ENCODE measurements at regions not wholly inside any gene's neighbourhood (a gene's known extent, or its start where the extent isn't known, plus 50 kb on each side); places are given as distances from the start of the nearest gene placed in this dataset.
A peak's percentile ranks its signal among the peaks of the same experiment; 100 is the strongest.
"Not testable (repeated sequence)": the region's sequence is repeated elsewhere in the genome, so short reads cannot be mapped to it uniquely, and the experiment has no call there.

DNA sequence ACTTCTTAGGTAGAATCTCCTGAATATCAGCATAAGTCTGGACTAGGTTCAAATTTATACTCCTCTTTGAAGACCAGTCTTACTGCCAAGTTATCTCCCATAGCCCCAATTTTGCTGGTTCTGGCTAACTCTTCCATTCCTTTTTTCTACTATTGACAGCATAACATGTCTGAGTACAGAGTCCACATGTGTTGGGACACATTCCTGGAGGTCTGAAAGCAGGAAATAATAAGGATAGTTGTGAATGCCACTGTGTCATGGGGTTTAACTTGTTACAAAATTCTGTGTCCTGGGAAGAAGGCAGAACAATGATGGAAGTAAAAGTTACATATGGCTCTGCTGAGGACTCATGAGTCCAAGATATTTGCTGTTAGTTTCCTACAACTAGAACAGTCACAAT, 57.4 kb upstream of the ZBTB20 start:
- DNase-seq = no peak

DNA sequence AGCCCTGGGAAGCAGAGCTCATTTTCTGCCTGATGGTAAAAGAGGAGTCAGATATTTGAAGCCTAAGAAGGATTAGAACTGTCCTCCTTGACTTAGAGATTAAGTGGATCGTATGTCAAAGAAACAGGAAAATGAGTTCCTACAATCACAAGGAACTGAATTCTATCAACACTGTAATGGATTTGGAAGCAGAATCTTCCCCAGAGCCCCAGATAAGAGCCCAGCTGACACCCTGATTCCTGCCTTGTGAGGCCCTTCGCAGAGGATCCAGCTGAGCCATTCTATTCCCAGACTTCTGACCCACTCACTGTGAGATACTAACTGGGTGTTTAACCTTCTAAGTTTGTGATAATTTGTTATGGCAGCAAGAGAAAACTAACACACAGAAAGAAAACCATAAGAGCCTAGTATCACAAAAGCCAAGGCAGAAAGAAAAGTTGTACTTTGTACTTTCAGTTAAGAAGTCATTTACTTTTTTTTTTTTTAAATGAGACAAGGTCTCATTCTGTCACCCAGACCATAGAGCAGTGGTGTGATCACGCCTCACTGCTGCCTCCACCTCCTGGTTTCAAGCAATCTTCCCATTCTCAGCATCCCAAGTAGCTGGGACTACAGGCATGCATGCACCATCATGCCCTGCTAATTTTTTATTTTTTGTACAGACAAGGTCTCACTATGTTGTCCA, 61.1 kb upstream of the ZBTB20 start:
- DNase-seq = no peak

DNA sequence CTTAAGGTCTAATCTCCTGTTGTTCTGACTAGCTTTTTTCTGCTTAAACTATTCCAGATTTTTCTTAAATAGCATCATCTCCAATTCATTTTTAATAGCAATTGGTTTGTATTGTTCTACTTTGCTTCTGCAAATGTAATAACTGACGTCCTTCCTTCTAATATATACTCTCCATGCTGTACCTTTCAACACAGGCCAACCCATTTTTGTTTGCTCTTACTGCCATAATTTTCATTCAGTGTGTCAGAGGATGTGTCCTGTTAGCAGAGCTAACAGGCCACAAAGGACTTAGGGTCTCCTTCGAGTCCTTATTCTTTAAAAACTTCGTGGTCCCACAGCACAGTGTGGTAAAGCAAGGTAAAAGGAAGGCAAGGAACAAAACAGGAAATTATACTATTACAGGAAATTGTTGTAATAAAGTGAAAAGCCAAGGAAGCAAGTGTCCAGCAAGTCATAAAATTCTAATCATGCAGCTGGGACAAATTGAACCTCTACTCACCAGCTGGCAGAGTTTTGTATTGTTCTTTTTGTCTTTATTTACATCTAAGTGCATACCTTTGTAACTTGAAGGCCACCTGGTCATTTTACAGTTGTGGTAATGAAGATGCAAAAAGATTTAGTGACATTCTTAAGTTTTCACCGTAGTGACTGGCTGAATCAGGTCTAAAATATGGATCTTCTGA, 64.9 kb upstream of the ZBTB20 start:
- no peak for DNase-seq

DNA sequence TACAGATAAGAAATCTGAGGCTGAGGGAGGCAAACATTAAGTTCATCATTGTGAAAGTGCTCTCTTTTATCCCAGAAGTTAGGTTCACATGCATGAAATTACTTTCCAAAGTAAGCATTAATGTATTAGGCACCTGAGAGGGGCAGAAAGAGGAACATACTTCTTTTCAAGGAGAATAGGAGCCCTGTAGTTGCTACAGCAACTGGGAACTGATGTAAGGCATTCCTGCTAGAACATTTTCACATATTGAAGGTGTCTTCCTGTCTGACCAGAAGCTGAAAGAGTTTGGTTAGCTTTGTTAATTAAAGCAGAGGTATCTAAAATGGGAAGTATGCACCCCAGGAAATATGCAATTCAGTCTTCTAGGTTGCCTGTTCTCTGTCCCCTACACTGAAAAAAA, 65.5 kb upstream of the ZBTB20 start:
- no peak for DNase-seq

DNA sequence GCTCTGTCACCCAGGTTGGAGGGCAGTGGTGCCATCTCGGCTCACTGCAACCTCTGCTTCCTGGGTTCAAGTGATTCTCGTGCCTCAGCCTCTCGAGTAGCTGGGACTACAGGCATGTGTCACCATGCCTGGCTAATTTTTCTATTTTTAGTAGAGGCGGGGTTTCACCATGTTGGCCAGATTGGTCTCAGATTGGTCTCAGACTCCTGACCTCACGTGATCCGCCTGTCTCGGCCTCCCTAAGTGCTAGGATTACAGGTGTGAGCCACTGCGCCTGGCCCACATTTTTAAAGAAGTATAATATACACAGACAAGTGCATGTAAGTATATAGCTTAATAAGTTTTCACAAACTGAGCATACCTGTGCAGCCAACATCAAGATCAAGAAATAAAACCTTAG, 66.0 kb upstream of the ZBTB20 start:
- not testable (repeated sequence) for DNase-seq

DNA sequence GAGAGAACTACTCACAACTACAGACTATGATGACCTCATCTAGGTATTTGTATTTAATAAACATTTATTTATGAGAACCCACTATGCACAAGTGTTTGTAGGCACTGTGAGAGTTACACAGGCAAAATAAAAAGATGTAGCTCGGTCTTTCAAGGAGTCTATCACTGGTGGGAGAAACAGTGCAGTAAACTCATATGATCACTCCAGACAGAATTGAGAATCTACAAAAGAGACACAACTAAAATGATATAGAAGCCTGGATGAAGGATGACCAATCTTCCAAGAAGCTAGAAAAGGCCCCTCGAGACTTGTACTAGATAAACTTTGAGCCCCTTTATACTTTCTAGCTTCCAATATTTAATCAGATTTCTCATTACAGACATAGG, 70.2 kb upstream of the ZBTB20 start:
- DNase-seq = no peak

DNA sequence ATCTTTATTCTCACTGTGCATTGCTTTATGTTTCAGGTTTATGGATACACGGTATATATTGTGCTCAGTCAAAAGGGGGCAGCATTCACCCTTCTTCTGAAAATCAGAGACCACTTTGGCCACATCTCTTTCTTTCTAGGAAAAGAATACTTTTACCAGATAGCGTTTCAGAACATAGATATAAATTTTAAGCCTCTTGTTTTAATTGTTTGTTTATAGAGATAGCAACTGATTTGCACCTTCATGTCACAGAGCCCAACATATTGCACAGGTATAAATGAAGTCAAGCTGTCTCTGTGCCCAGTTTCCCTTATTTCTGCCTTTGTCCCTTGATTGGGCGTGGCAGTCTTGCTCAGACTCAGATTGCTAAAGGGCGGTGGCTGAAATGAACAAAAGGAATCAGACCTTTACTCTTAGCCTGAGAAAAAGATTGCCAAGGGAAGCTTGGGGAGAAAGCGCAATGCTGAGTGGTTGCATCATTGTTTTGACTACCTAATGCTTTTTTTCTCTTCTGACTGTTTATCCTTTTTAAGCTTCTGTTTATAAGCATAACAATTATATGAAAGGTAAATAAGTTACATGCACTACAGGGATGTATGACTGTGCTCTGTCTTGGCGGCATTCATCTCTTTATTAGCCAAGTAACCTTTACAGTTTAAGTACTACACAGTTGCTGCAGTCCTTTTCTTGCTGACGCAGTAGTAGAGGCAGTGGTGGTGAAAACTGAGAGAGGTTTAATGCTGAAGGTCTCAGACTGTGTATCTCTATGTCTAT, 70.8 kb upstream of the ZBTB20 start:
- peak; percentile 20 for DNase-seq

DNA sequence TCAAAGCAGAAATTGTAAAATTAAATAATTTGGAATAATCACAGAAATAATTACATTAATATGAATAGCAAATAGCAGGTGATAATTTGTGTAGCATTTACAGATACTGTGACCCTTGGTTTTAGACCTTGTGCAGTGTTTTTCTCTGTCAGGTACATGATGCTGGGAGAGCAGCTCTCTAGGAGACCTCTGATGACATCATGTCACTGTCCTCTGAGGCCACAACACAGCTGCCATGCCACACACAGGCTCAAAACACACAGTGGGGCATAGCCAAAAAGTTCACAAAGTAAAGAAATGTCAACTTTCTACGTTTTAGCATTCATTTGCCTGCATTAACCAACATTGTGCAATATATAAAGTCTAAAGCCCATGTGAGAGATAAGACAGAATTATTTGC, 71.8 kb upstream of the ZBTB20 start:
- DNase-seq = no peak

DNA sequence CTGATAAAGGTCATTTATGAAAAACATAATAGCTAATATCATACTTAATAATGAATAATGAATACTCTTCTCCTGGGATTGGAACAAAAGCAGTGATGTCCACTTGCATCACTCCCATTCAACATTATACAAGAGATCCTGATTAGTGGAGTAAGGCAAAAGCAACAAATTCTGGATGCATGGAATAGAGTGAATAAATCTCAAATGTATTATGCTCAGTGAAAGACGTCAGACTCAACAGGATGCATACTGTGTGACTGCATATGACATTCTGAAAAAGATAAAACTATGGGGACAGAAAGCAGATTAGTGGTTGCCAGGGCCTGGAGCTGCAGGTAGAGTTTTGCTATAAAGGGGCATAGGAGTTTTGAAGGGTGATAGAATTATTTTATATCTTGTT, 77.6 kb upstream of the ZBTB20 start:
- DNase-seq = no peak

DNA sequence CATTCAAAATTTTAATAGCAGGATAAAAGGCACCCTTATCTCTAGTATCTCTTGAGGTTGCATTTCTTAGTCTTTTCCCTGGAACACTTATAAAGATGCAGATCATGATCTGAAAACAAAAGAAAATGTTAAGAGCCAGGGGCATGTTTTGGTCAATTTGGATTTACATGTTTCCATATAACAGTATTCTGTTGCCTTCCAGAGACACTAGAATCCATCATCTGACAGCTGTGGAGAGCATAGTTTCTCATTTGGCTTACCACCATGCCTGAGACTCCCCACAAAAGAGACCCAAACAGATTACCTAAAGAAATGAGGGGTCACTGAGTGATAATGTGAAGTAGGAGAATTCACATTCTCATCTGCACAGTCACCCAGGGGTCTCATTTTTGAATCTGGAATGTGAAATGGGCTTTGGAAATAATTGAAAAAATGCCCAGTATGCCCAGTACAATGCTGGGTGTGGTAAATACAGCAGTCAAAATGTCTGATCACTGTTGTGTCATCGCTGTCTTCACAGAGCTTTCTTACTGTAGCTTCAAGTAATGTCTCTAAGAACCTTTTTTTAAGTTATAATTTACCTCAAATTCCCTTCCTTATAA, 79.9 kb upstream of the ZBTB20 start:
- no peak for DNase-seq

DNA sequence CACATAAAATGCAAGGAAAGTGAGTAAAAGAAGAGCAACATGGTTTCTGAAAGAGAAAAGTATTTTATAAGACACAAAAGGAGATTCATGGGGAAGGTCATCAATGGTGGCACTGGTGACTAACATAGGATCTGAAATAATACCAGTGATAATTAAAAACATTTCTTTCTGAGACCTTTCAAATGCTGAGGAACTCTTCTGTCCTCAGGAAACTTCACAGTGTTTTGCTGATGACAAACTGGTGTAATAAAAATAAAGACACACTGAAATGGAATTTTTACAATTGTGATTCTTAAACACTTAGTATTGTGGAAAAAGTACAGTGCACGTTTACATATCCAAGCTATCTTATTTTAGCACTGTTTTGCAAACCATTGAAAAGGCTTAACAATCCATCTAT, 80.4 kb upstream of the ZBTB20 start:
- no peak for DNase-seq

DNA sequence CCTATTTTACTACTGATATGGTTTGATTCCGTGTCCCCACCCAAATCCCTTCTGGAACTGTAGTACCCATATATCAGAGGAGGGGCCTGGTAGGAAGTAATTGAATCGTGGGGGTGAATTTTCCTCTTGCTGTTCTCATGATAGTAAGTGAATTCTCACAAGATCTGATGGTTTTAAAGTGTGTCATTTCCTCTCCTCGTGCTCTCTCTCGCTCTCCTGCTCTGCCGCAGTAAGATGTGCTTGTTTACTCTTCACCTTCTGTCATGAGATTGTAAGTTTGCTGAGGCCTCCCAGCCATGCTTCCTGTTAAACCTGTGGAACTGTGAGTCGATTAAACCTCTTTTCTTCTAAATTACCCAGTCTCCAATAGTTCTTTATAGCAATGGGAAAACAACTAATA, 81.2 kb upstream of the ZBTB20 start:
- no peak for DNase-seq

DNA sequence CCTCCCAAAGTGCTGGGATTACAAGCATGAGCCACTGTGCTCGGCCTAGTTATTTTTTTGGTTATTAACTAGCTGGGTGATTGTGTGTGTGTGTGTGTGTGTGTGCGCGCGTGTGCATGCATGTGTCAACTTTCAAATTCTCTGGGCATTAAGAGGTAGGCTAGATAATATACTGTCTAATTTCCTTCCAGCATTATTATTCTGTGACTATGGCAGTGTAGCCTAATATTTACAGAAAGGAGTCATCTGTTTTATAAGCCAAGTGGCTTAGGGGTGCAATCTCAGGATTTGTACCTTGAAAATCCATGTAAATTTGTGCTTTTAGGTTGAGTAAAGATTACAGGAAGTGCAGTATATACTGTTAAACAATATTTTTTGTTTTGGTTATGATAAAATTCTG, 85.1 kb upstream of the ZBTB20 start:
- no peak for DNase-seq

DNA sequence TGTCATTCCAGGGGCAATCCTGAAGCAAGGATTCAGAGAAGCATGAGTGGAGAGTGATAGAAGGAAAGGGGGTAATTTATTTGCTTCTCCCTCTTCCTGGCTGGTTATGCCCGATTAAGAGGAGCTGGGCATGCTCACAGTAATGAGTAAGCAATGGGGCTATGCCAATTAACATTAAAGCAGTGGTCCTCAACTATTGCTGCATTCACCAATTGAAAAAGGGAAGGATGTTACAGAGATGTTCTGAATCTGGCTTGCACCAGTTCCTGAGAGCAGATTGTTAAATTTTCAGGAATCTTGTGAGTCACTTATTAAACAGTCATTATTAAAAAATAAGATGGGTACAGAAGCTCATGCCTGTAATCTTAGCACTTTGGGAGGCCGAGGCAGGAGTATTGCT, 85.9 kb upstream of the ZBTB20 start:
- DNase-seq = no peak

DNA sequence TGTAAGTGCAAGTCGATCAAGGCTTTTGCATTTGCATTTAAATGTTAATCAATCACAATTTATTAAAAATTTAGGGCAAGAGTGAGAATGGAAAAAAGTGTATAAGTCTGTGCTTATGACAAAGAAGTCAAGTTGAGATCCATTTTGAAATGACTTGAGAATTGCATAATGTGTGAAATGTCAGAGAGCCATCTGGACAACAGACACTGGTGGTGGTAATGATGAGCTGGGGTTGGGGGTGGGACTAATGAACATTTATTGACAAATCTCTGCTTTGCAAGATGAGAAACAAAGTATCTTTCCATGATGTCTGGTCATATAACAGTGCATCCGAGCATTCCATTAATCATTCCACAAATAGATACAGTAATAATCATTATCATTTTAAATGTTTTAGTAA, 89.4 kb upstream of the ZBTB20 start:
- no peak for DNase-seq

DNA sequence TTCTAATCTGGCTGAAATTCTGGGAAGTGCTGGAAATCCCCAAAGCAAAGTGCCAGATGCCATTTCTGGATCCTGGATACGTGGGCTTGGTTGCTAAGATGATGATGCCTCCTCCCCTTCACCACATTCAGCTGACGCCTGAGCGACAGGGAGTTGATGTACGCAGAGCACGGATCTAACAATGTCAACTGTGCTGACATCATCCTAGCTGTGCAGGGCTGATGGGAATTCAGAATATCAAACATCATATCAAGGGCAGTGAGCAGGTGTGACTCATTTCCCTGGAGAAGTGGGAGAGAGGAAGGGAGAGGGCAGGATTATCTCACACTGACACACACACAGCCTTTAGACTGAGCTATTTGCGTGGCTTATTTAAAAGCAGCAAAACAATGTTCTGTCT, 92.6 kb upstream of the ZBTB20 start:
- DNase-seq = peak; percentile 33

DNA sequence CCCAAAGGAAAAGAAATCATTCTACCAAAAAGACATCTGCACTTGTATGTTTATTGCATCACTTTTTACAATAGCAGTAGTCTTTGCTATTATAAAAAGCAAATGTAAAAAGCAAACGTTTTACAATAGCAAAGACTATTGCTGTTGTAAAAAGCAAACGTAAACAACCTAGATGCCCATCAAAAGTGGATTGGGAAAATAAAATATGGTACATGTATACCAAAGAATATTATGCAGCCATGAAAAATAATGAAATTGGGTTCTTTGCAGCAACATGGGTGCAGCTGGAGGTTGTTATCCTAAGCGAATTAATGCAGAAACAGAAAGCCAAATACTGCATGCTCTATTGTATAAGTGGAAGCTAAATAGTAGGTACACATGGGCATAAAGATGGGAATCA, 97.3 kb upstream of the ZBTB20 start:
- DNase-seq = no peak

DNA sequence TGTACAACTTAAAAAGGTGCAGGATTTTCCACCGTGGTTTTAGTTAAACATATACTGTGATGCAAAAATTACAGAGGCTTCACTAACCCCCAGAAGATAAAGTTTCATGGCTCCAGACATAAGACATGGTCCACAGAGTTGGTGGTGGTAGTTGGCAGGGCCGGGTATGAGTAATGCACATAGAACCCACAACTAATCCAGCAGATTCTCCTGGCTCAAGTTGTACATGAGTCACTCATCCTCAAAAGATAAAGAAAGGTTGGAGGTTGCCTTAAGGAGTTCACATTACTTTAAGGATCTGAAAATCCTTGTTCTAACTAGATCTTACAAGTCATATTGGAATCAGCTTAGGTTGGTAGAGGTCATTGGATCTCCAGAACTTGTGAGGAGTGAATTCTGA, 98.3 kb upstream of the ZBTB20 start:
- DNase-seq = no peak

DNA sequence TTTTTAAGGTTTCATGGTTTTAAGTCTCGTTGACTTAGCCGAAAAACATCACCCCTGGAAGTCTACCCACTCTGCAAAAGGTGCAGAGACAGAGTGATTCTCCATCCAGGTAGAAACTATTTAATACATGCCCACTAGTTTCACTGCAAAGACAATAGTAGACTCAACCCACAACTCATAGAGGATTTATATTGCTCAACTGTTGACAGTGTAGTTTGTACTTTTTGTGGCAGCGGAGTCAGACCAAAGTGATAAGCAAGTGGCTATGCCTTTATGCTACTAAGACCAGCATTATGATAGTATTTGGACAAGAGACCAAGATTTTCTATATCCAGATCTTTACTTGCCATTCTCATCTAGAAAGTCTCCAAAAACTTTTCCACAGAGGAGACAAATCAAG, 98.8 kb upstream of the ZBTB20 start:
- no peak for DNase-seq

DNA sequence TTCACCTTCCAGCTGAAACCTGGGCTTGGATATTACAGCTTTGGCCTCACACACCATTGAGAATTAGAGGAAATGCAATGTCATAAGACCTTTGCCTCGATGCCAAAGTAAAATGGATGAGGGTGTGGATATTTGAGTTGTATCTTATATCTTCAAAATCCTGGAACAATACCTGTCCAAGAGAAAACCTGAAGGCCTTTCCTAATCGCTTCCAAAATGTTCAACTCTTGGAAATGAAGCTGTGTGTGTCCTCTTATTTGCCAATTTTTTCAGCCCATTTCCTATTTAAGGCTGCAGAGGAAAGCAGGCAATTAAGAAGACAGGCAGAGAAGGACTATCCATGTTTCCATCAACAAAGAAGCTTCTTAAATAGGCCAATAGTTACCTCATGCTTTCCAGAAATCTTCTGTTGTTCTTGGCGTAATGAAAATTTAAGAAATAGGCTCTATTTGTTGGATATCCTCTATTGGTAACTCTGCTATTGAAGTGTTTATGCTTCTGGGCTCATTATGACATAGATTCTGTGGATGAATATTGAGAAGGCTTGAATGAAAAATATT, 99.5 kb upstream of the ZBTB20 start:
- DNase-seq = no peak

DNA sequence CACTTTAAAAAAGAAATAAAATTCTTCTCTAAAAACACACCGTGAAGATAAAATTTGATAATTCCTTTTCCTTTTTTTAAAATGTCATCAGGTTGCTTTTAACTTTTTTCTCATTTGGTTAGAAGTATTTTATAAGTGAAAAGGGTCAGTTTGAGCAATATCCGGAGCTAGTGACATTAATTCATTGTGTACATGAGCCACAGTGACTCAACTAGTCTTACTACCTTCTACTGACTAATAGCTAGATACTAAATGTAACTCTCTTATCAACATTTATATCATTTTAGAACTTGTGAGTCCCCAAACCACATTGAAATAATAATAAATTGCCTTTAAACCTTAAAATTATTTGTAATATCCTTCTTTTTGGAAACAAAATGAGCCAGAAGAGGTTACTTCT, 101.2 kb upstream of the ZBTB20 start:
- no peak for DNase-seq

DNA sequence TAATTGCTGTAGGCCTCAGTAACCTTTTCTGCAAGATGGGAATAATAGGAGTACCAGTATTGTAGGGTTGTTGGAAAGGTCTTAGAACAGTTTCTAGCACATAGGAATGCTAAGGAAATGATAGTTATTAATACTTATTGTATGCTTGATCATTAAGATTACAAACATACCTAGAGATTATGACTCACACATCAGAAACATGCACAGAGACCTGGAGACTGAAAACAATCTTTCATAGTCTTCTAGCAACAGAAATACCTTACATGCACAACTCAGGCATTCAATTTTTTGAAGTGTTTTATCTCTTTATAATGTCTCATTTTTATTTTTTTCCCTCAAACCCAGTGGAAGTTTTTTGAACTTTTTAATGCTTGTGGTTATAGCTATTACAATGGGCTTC, 104.4 kb upstream of the ZBTB20 start:
- no peak for DNase-seq

DNA sequence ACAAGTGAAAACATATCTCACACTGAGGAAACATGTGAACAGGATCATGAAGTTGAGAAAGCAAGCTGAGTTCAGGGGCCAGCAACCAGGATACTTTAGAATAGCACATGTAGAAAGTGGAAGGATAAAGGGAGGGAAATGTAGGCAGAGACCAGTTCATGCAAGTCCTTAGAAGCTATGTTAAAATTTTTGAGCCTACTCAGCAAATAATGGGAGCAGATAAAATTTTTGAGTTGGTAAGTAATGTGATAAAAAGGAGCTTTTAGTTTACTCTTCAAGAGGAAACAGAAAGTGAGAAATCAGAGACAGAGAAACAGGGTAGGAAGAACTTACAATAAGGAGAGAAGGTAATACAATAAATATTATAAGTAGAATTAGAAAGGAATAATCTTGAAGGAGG, 105.6 kb upstream of the ZBTB20 start:
- no peak for DNase-seq

All from DMS 273 treated with DMSO at 0.1 percent for 48 hours (cell line).